Heart right ventricle (tissue), 16 donors: ENCODE measurements at regions not wholly inside any gene's neighbourhood (a gene's known extent, or its start where the extent isn't known, plus 50 kb on each side); places are given as distances from the start of the nearest gene placed in this dataset.

Experiments used
- ATAC-seq, 8 donors: fragments of 200-7000 bp; cut with Tn5 transposase; one replicate each; pipeline ENCODE4 v1.9.1; 2020; ENCODE audit warnings: mild to moderate bottlenecking in 8 of 8, moderate library complexity in 8 of 8, moderate number of reproducible peaks in 1 of 8
- DNase-seq, 2 donors: peaks; one replicate each; pipeline ENCODE4 v3.0.0-alpha.2; 2020
- H3K27ac ChIP-seq, 10 donors: fragments of 200-600 bp; sonication (generic) in 2 of 10; one replicate each; pipeline versions ENCODE4 v1.5.0 to v1.8.0; 2020 to 2022; ENCODE audit warnings: mild to moderate bottlenecking in 3 of 10
- H3K27me3 ChIP-seq, 7 donors: fragments of 200-600 bp; one replicate each; pipeline ENCODE4 v1.8.0; 2021 to 2022; ENCODE audit warnings: mild to moderate bottlenecking in 2 of 7
- H3K36me3 ChIP-seq, 9 donors: fragments of 200-600 bp; sonication (generic) in 1 of 9; one replicate each; pipeline versions ENCODE4 v1.5.0 to v1.8.0; 2020 to 2022; ENCODE audit warnings: mild to moderate bottlenecking in 2 of 9
- H3K4me1 ChIP-seq, 9 donors: fragments of 200-600 bp; sonication (generic) in 1 of 9; one replicate each; pipeline versions ENCODE4 v1.5.0 to v1.8.0; 2020 to 2022; ENCODE audit warnings: mild to moderate bottlenecking in 4 of 9
- H3K4me3 ChIP-seq, 10 donors: fragments of 200-600 bp; sonication (generic) in 2 of 10; one replicate each; pipeline versions ENCODE4 v1.5.0 to v1.8.0; 2020 to 2022; ENCODE audit warnings: mild to moderate bottlenecking in 7 of 10, moderate library complexity in 2 of 10
- H3K9me3 ChIP-seq, 11 donors: fragments of 200-600 bp in 10 of 11; sonication (generic) in 2 of 11; one replicate each; pipeline versions ENCODE4 v1.5.0 to v1.8.0; 2013 to 2022; ENCODE audit warnings: mild to moderate bottlenecking in 2 of 11, control low read depth in 1 of 11, moderate library complexity in 1 of 11
- CTCF ChIP-seq, 9 donors: fragments of 200-600 bp; sonication (generic) in 2 of 9; IDR thresholded peaks; one replicate each; pipeline versions ENCODE4 v1.5.0 to v1.8.0; 2021 to 2022; ENCODE audit warnings: antibody characterized with exemption in 9 of 9, mild to moderate bottlenecking in 5 of 9, moderate library complexity in 1 of 9
- WGBS, 2 donors: extraction: QIAGEN DNeasy Blood & Tissue Kit; methylation state at CpG; one replicate each; pipeline ENCODE4 v1.1.7; 2013; ENCODE audit warnings: inconsistent platforms in 1 of 2; 5-methylcytosine and 5-hydroxymethylcytosine counted together
- intact Hi-C, 10 donors: fragments of 100-400 bp; cut with DNase I; formaldehyde crosslinking; loops; one replicate each; pipeline versions ENCODE4 v1.11.1 to v1.14.2; 2022
- donor health status: Arrhythmogenic right ventricular cardiomyopathy.
- donor health status: ischemic (EF 13 %, LVEDD 7.1; RV severe dilation, severe dysfunction).
- donor health status: healthy with polysubstance abuse.
- donor health status: DM: no; HTN: yes; CAD: no.
- donor health status: DM: no; HTN: no; CAD: no.
- donor health status: ischemic (EF 25% LVEDD 6.9; RV normal size, moderate dysfunction).
- donor health status: ischemic (EF 25% LVEDD 5.7; RV mildly dilated, moderate dysfunction).
- donor health status: healthy.
- donor health status: DM: yes; HTN: yes; CAD: no.
- donor health status: Ischemic cardiomyopathy.
- donor health status: ischemic (EF 35%, LVEDD 5.7; RV mildly dilated, moderate dysfunction).
- donor health status: nonischemic (EF 11% LVEDD 7.7; RV severe dilation, severe dysfunction).
- donor health status: DM: yes; HTN: yes; CAD: no.
- donor health status: PGD.
- donor health status: ischemic (EF 29% LVEDD 5.4; RV normal size, mild dysfunction).
- donor health status: nonischemic (EF 23%, LVEDD 6.1; RV moderate dilation, normal function).

GRCh38 chr5:17991775-17992174 is 357.5 kb downstream of the TAF11L14 start:
- no peak for ATAC-seq
- DNase-seq, result no peak
- Histone ChIP-seq H3K4me3 (no peak overlapping the region), H3K27ac (no peak overlapping the region), H3K27me3 (no peaks in the 10 kb centered on the region), H3K36me3 (no peaks in the 10 kb centered on the region), H3K9me3 (no peaks in the 10 kb centered on the region), H3K4me1 (no peaks in the 10 kb centered on the region)
- intact Hi-C loops, result no loop called here
- no peak for TF ChIP-seq CTCF (IDR thresholded peaks at IDR 0.05)
- 41 to 56% methylated on average over 2 of the region's 2 CpGs for WGBS, 2 donors

- Histone ChIP-seq H3K36me3 (no peaks in the 10 kb centered on the region), H3K9me3 (no peaks in the 10 kb centered on the region), H3K27ac (no peak overlapping the region), H3K4me3 (no peak overlapping the region), H3K4me1 (no peaks in the 10 kb centered on the region), H3K27me3 (no peaks in the 10 kb centered on the region)
- no peak for TF ChIP-seq CTCF (IDR thresholded peaks at IDR 0.05)
- ATAC-seq, result no peak
- WGBS, 2 donors, result 34 to 53% methylated on average over 2 of the region's 2 CpGs
- intact Hi-C loops, result no loop called here
- no peak for DNase-seq
These were observed 358.0 kb downstream of the TAF11L14 start for GRCh38 chr5:17992291-17992690.

GRCh38 chr5:17995997-17996396 is 361.7 kb downstream of the TAF11L14 start:
- intact Hi-C loops, result no loop called here
- WGBS, 2 donors, result 56 to 59% methylated on average over 3 of the region's 3 CpGs
- H3K9me3 ChIP-seq, result peaks cover 0 to 6% (median 0%) of the 10 kb centered on the region in 11 donors
- H3K4me1 ChIP-seq, result no peaks in the 10 kb centered on the region
- DNase-seq, result no peak
- no peak overlapping the region for H3K4me3 ChIP-seq
- no peak for ATAC-seq
- no peaks in the 10 kb centered on the region for H3K36me3 ChIP-seq
- no peak for TF ChIP-seq CTCF (IDR thresholded peaks at IDR 0.05)
- no peak overlapping the region for H3K27ac ChIP-seq
- no peaks in the 10 kb centered on the region for H3K27me3 ChIP-seq

GRCh38 chr5:17999858-18000257 is 365.6 kb downstream of the TAF11L14 start:
- intact Hi-C loops, result no loop called here
- TF ChIP-seq CTCF (IDR thresholded peaks at IDR 0.05), result no peak
- Histone ChIP-seq H3K9me3 (peaks cover 0 to 21% (median 4%) of the 10 kb centered on the region in 11 donors), H3K4me1 (no peaks in the 10 kb centered on the region), H3K27ac (no peak overlapping the region), H3K4me3 (no peak overlapping the region), H3K27me3 (no peaks in the 10 kb centered on the region), H3K36me3 (no peaks in the 10 kb centered on the region)
- 92 to 94% methylated on average over 2 of the region's 2 CpGs for WGBS, 2 donors
- ATAC-seq (no peak), DNase-seq (no peak)

GRCh38 chr5:18000744-18001143 is 366.5 kb downstream of the TAF11L14 start:
- WGBS, 2 donors, result 60 to 67% methylated on average over 4 of the region's 4 CpGs
- ATAC-seq (no peak), DNase-seq (no peak)
- Histone ChIP-seq H3K27ac (no peak overlapping the region), H3K4me3 (no peak overlapping the region), H3K9me3 (peaks cover 0 to 22% (median 4%) of the 10 kb centered on the region in 11 donors), H3K4me1 (no peaks in the 10 kb centered on the region), H3K36me3 (no peaks in the 10 kb centered on the region), H3K27me3 (no peaks in the 10 kb centered on the region)
- TF ChIP-seq CTCF (IDR thresholded peaks at IDR 0.05), result no peak
- intact Hi-C loops, result no loop called here
